ENCODE measurements at regions not wholly inside any gene's neighbourhood (a gene's known extent, or its start where the extent isn't known, plus 50 kb on each side); places are given as distances from the start of the nearest gene placed in this dataset.

- no peak overlapping the region for H3K4me3 ChIP-seq (ENCODE audit: low read depth in 2 of 2, low read length in 2 of 2)
- ATAC-seq: no peak
- ChIA-PET CTCF (no interaction called here), POLR2A (no interaction called here)
- TF ChIP-seq SIN3A (IDR thresholded peaks at IDR 0.05; ENCODE audit: borderline replicate concordance, insufficient read depth, low read depth, low read length) (no peak), CTCF (IDR thresholded peaks at IDR 0.05) (no peak), REST (IDR thresholded peaks at IDR 0.05; ENCODE audit: insufficient read depth in 1 of 2, low read depth in 2 of 2, low read length in 1 of 2) (no peak), POLR2AphosphoS5 (IDR thresholded peaks at IDR 0.05; ENCODE audit: low read depth, low read length) (no peak), TCF7L2 (IDR thresholded peaks at IDR 0.05; ENCODE audit: low read depth, low read length) (no peak)
- no TSS peak for BruUV-seq (replicated peaks)
- no peak overlapping the region for H3K27ac ChIP-seq (ENCODE audit: low read length)
- no peak for DNase-seq (ENCODE audit: low read depth, low spot score)
- H3K27me3 ChIP-seq (ENCODE audit: control insufficient read depth, insufficient read depth, low read length): no peaks in the 10 kb centered on the region
- in situ Hi-C loops (cut with HindIII; ENCODE audit: low pct_unique_long_range_greater_than_20kb, low sequenced_read_pairs) (no loop called here), intact Hi-C loops (cut with micrococcal nuclease; ENCODE audit: unreplicated experiment) (no loop called here)
- no peaks in the 10 kb centered on the region for H3K36me3 ChIP-seq (ENCODE audit: control insufficient read depth, insufficient read depth, low read length)
- no peaks in the 10 kb centered on the region for H3K9me3 ChIP-seq (ENCODE audit: control insufficient read depth, insufficient read depth, low read depth, low read length)
- no peaks in the 10 kb centered on the region for H3K4me1 ChIP-seq (ENCODE audit: control insufficient read depth, insufficient read depth, low read length)
These were observed 565.5 kb downstream of the EPM2A start for GRCh38 chr6:145169726-145170224.

GRCh38 chr6:145175470-145175869 is 559.9 kb downstream of the EPM2A start:
- ATAC-seq (no peak), DNase-seq (ENCODE audit: low read depth, low spot score) (no peak)
- H3K4me3 ChIP-seq (ENCODE audit: low read depth in 2 of 2, low read length in 2 of 2): no peak overlapping the region
- no peak for TF ChIP-seq POLR2AphosphoS5 (IDR thresholded peaks at IDR 0.05; ENCODE audit: low read depth, low read length)
- no peak for TF ChIP-seq SIN3A (IDR thresholded peaks at IDR 0.05; ENCODE audit: borderline replicate concordance, insufficient read depth, low read depth, low read length)
- H3K27ac ChIP-seq (ENCODE audit: low read length): no peak overlapping the region
- no peaks in the 10 kb centered on the region for H3K9me3 ChIP-seq (ENCODE audit: control insufficient read depth, insufficient read depth, low read depth, low read length)
- H3K27me3 ChIP-seq (ENCODE audit: control insufficient read depth, insufficient read depth, low read length): no peaks in the 10 kb centered on the region
- intact Hi-C loops (cut with micrococcal nuclease; ENCODE audit: unreplicated experiment) (no loop called here), in situ Hi-C loops (cut with HindIII; ENCODE audit: low pct_unique_long_range_greater_than_20kb, low sequenced_read_pairs) (no loop called here)
- CTCF ChIA-PET: no interaction called here
- H3K4me1 ChIP-seq (ENCODE audit: control insufficient read depth, insufficient read depth, low read length): no peaks in the 10 kb centered on the region
- BruUV-seq (replicated peaks): no TSS peak
- POLR2A ChIA-PET: interaction anchor here (0.6 kb wide), 1 partner anchor 639 kb away, joined by 5 read pairs; the partner anchor contains the start of gene FBXO30
- no peaks in the 10 kb centered on the region for H3K36me3 ChIP-seq (ENCODE audit: control insufficient read depth, insufficient read depth, low read length)

- no TSS peak for BruUV-seq (replicated peaks)
- ATAC-seq (no peak), DNase-seq (ENCODE audit: low read depth, low spot score) (no peak)
These were observed 556.9 kb downstream of the EPM2A start for GRCh38 chr6:145178391-145178790.

More at GRCh38 chr6:145178391-145178790, 556.9 kb downstream of the EPM2A start:
- TF ChIP-seq POLR2AphosphoS5 (IDR thresholded peaks at IDR 0.05; ENCODE audit: low read depth, low read length) (no peak), SIN3A (IDR thresholded peaks at IDR 0.05; ENCODE audit: borderline replicate concordance, insufficient read depth, low read depth, low read length) (no peak), REST (IDR thresholded peaks at IDR 0.05; ENCODE audit: insufficient read depth in 1 of 2, low read depth in 2 of 2, low read length in 1 of 2) (no peak)
- intact Hi-C loops (cut with micrococcal nuclease; ENCODE audit: unreplicated experiment) (no loop called here), in situ Hi-C loops (cut with HindIII; ENCODE audit: low pct_unique_long_range_greater_than_20kb, low sequenced_read_pairs) (no loop called here)
- Histone ChIP-seq H3K27ac (ENCODE audit: low read length) (no peak overlapping the region), H3K4me3 (ENCODE audit: low read depth in 2 of 2, low read length in 2 of 2) (no peak overlapping the region), H3K9me3 (ENCODE audit: control insufficient read depth, insufficient read depth, low read depth, low read length) (no peaks in the 10 kb centered on the region), H3K4me1 (ENCODE audit: control insufficient read depth, insufficient read depth, low read length) (no peaks in the 10 kb centered on the region), H3K27me3 (ENCODE audit: control insufficient read depth, insufficient read depth, low read length) (no peaks in the 10 kb centered on the region), H3K36me3 (ENCODE audit: control insufficient read depth, insufficient read depth, low read length) (no peaks in the 10 kb centered on the region)
- POLR2A ChIA-PET: no interaction called here
- CTCF ChIA-PET: no interaction called here
